ENCODE measurements at regions not wholly inside any gene's neighbourhood (a gene's known extent, or its start where the extent isn't known, plus 50 kb on each side); places are given as distances from the start of the nearest gene placed in this dataset.
A peak's percentile ranks its signal among the peaks of the same experiment; 100 is the strongest.
"Not testable (repeated sequence)": the region's sequence is repeated elsewhere in the genome, so short reads cannot be mapped to it uniquely, and the experiment has no call there.

GRCh38 chr16:85448557-85449190 is 164.4 kb upstream of the GSE1 start:
- Histone ChIP-seq H3K9me3 (ENCODE audit: low read depth) (no peaks in the 10 kb centered on the region), H3K36me3 (no peaks in the 10 kb centered on the region), H3K27me3 (no peaks in the 10 kb centered on the region), H3K4me3 (no peak overlapping the region), H3K27ac (peak overlapping the region; percentile 37), H3K4me1 (ENCODE audit: low read depth) (peaks cover 41% of the 10 kb centered on the region)
- DNase-seq (ENCODE audit: low read depth in 1 of 2, low spot score in 1 of 2): no peak
- TF ChIP-seq, protein P1, sequence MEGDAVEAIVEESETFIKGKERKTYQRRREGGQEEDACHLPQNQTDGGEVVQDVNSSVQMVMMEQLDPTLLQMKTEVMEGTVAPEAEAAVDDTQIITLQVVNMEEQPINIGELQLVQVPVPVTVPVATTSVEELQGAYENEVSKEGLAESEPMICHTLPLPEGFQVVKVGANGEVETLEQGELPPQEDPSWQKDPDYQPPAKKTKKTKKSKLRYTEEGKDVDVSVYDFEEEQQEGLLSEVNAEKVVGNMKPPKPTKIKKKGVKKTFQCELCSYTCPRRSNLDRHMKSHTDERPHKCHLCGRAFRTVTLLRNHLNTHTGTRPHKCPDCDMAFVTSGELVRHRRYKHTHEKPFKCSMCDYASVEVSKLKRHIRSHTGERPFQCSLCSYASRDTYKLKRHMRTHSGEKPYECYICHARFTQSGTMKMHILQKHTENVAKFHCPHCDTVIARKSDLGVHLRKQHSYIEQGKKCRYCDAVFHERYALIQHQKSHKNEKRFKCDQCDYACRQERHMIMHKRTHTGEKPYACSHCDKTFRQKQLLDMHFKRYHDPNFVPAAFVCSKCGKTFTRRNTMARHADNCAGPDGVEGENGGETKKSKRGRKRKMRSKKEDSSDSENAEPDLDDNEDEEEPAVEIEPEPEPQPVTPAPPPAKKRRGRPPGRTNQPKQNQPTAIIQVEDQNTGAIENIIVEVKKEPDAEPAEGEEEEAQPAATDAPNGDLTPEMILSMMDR (IDR thresholded peaks at IDR 0.05; ENCODE audit: low read depth, low read length): no peak

- no peaks in the 10 kb centered on the region for H3K36me3 ChIP-seq
- H3K9me3 ChIP-seq (ENCODE audit: low read depth): no peaks in the 10 kb centered on the region
- TF ChIP-seq, protein P1 (IDR thresholded peaks at IDR 0.05; ENCODE audit: low read depth, low read length): no peak
- no peak overlapping the region for H3K4me3 ChIP-seq
- peaks cover 36% of the 10 kb centered on the region for H3K4me1 ChIP-seq (ENCODE audit: low read depth)
- peak overlapping the region; percentile 37 for H3K27ac ChIP-seq
- no peak for DNase-seq (ENCODE audit: low read depth in 1 of 2, low spot score in 1 of 2)
- H3K27me3 ChIP-seq: no peaks in the 10 kb centered on the region
These were observed 163.8 kb upstream of the GSE1 start for GRCh38 chr16:85449191-85449884.

DNA sequence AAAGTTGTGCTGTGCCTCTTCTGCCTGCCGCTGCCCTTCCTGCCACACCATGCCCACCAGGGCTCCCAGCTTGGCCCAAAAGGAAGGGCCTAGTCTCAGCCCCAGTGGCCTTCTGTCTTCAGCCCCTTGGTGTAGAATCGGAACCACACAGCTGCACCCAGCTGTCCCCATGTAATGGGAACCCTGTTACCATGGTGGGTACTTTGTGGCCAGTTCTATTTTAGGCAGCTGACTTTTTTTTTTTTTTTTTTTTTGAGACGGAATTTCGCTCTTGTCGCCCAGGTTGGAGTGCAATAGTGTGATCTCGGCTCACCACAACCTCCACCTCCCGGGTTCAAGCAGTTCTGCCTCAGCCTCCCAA is 163.3 kb upstream of the GSE1 start:
- TF ChIP-seq, protein P1 (IDR thresholded peaks at IDR 0.05; ENCODE audit: low read depth, low read length): no peak
- no peak for DNase-seq (ENCODE audit: low read depth in 1 of 2, low spot score in 1 of 2)
- peaks cover 35% of the 10 kb centered on the region for H3K4me1 ChIP-seq (ENCODE audit: low read depth)
- H3K27me3 ChIP-seq: no peaks in the 10 kb centered on the region
- H3K4me3 ChIP-seq: no peak overlapping the region
- H3K27ac ChIP-seq: no peak overlapping the region
- no peaks in the 10 kb centered on the region for H3K36me3 ChIP-seq
- H3K9me3 ChIP-seq (ENCODE audit: low read depth): no peaks in the 10 kb centered on the region

GRCh38 chr16:85451142-85451541 is 162.0 kb upstream of the GSE1 start:
- not testable (repeated sequence) for H3K27me3 ChIP-seq; H3K36me3 ChIP-seq; H3K9me3 ChIP-seq (ENCODE audit: low read depth); H3K27ac ChIP-seq; H3K4me3 ChIP-seq; DNase-seq (ENCODE audit: low read depth in 1 of 2, low spot score in 1 of 2)
- peaks cover 40% of the 10 kb centered on the region for H3K4me1 ChIP-seq (ENCODE audit: low read depth)

DNA sequence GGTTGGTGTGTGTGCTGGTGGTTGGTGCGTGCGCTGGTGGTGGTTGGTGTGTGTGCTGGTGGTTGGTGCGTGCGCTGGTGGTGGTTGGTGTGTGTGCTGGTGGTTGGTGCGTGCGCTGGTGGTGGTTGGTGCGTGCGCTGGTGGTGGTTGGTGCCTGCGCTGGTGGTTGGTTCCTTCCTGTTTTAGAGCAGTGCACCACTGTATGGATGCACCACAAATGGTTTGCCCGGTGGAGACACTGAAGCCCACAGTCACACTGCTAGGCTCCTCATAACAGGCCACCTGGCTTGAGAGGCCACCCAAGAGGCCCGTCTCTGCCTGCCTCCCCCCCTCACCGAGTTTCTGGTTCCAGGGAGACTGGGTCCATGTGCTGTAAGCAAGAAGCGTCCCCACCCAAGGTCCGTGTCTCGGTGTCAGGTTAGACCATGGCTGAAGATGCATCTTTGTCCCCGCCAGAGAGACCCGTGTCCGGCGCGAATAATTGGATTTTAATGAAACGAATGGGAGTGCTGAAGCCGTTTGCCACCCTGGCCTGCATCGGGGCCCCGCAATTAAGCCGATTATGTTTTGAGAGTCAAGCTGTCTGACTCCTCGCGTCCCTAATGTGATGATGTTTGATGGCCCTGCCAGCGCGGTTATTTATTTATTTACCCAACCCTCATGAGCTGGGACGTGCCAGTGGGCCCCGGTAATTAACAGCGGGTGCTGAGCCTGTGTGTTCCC is 161.3 kb upstream of the GSE1 start:
- peaks cover 44% of the 10 kb centered on the region for H3K4me1 ChIP-seq (ENCODE audit: low read depth)
- no peak overlapping the region for H3K4me3 ChIP-seq
- TF ChIP-seq, protein P1 (IDR thresholded peaks at IDR 0.05; ENCODE audit: low read depth, low read length): no peak
- H3K27me3 ChIP-seq: no peaks in the 10 kb centered on the region
- H3K36me3 ChIP-seq: no peaks in the 10 kb centered on the region
- no peak for DNase-seq (ENCODE audit: low read depth in 1 of 2, low spot score in 1 of 2)
- no peak overlapping the region for H3K27ac ChIP-seq
- H3K9me3 ChIP-seq (ENCODE audit: low read depth): no peaks in the 10 kb centered on the region
